Tibial artery (tissue), 4 donors: ENCODE measurements at regions not wholly inside any gene's neighbourhood (a gene's known extent, or its start where the extent isn't known, plus 50 kb on each side); places are given as distances from the start of the nearest gene placed in this dataset.

ENCODE experiments used
- DNase-seq, 2 donors: peaks; one replicate each; pipeline ENCODE4 v3.0.0-alpha.2; 2019
- H3K27ac ChIP-seq, 2 donors: fragments of 200-600 bp; sonication (generic) in 1 of 2; 1 replicate in 1 of 2; 2 replicates in 1 of 2; pipeline ENCODE4 v1.5.1; 2018 to 2019; ENCODE audit warnings: mild to moderate bottlenecking in 1 of 2
- H3K27me3 ChIP-seq, 2 donors: fragments of 200-600 bp; sonication (generic) in 1 of 2; one replicate each; pipeline versions ENCODE4 v1.5.1 to v1.6.0; 2016 to 2019
- H3K36me3 ChIP-seq, 3 donors: fragments of 200-600 bp; sonication (generic) in 2 of 3; one replicate each; pipeline ENCODE4 v1.5.1; 2016 to 2019; ENCODE audit warnings: mild to moderate bottlenecking in 2 of 3
- H3K4me1 ChIP-seq, 4 donors: fragments of 200-600 bp; sonication (generic) in 2 of 4; 1 replicate in 3 of 4; 2 replicates in 1 of 4; pipeline ENCODE4 v1.5.1; 2016 to 2019
- H3K4me3 ChIP-seq, 2 donors: fragments of 200-600 bp; sonication (generic) in 1 of 2; 1 replicate in 1 of 2; 2 replicates in 1 of 2; pipeline ENCODE4 v1.5.1; 2018 to 2019; ENCODE audit warnings: mild to moderate bottlenecking in 2 of 2
- H3K9me3 ChIP-seq, 3 donors: fragments of 200-600 bp; sonication (generic) in 1 of 3; one replicate each; pipeline ENCODE4 v1.5.1; 2016 to 2019
- CTCF ChIP-seq, 2 experiments: fragments of 200-600 bp in 1 of 2; fragments of 450-650 bp in 1 of 2; IDR thresholded peaks; one replicate each; pipeline ENCODE4 v1.5.1; 2017 to 2019; ENCODE audit warnings: antibody characterized with exemption in 2 of 2, mild to moderate bottlenecking in 1 of 2, moderate library complexity in 1 of 2
- intact Hi-C: fragments of 100-400 bp; cut with DNase I; formaldehyde crosslinking; loops from one replicate; pipeline ENCODE4 v1.15.0; 2023; ENCODE audit warnings: low total_unique reads

GRCh38 chr2:37564356-37564755, 107.1 kb downstream of the CDC42EP3 start:
- Histone ChIP-seq H3K27me3 (no peaks in the 10 kb centered on the region), H3K4me3 (no peak overlapping the region), H3K4me1 (peaks cover 0 to 36% (median 3%) of the 10 kb centered on the region in 4 donors), H3K27ac (no peak overlapping the region), H3K36me3 (no peaks in the 10 kb centered on the region), H3K9me3 (no peaks in the 10 kb centered on the region)
- TF ChIP-seq CTCF (IDR thresholded peaks at IDR 0.05), result no peak
- DNase-seq, result no peak
- intact Hi-C loops, result no loop called here

- TF ChIP-seq CTCF (IDR thresholded peaks at IDR 0.05), result no peak
- Histone ChIP-seq H3K36me3 (no peaks in the 10 kb centered on the region), H3K4me3 (no peak overlapping the region), H3K27me3 (no peaks in the 10 kb centered on the region), H3K27ac (peak overlapping the region; percentile 49 to 60), H3K4me1 (peaks cover 0 to 51% (median 9%) of the 10 kb centered on the region in 4 donors), H3K9me3 (no peaks in the 10 kb centered on the region)
- intact Hi-C loops, result no loop called here
- peak; percentile 62 to 76 for DNase-seq
Observed at GRCh38 chr2:37566517-37566981, 104.9 kb downstream of the CDC42EP3 start.

GRCh38 chr2:37568565-37568964, 102.9 kb downstream of the CDC42EP3 start:
- Histone ChIP-seq H3K27me3 (no peaks in the 10 kb centered on the region), H3K27ac (peak overlapping the region; percentile 36 to 53), H3K4me1 (peaks cover 0 to 55% (median 12%) of the 10 kb centered on the region in 4 donors), H3K9me3 (no peaks in the 10 kb centered on the region), H3K4me3 (no peak overlapping the region), H3K36me3 (no peaks in the 10 kb centered on the region)
- DNase-seq, result no peak
- TF ChIP-seq CTCF (IDR thresholded peaks at IDR 0.05), result no peak
- intact Hi-C loops, result no loop called here

GRCh38 chr2:37569131-37569823, 102.2 kb downstream of the CDC42EP3 start:
- no peak for DNase-seq
- H3K4me1 ChIP-seq, result peaks cover 0 to 62% (median 19%) of the 10 kb centered on the region in 4 donors
- no peak for TF ChIP-seq CTCF (IDR thresholded peaks at IDR 0.05)
- H3K9me3 ChIP-seq, result no peaks in the 10 kb centered on the region
- no peaks in the 10 kb centered on the region for H3K27me3 ChIP-seq
- H3K27ac ChIP-seq, result peak overlapping the region; percentile 36 to 53
- intact Hi-C loops, result no loop called here
- H3K4me3 ChIP-seq, result no peak overlapping the region
- no peaks in the 10 kb centered on the region for H3K36me3 ChIP-seq

- H3K9me3 ChIP-seq, result no peaks in the 10 kb centered on the region
- no peak for TF ChIP-seq CTCF (IDR thresholded peaks at IDR 0.05)
- no peak for DNase-seq
- peak overlapping the region; percentile 36 to 53 for H3K27ac ChIP-seq
- no peaks in the 10 kb centered on the region for H3K36me3 ChIP-seq
- H3K4me1 ChIP-seq, result peaks cover 0 to 67% (median 22%) of the 10 kb centered on the region in 4 donors
- H3K27me3 ChIP-seq, result no peaks in the 10 kb centered on the region
- H3K4me3 ChIP-seq, result no peak overlapping the region
- intact Hi-C loops, result no loop called here
Observed at GRCh38 chr2:37569986-37570679, 101.3 kb downstream of the CDC42EP3 start.
